GM12892 (cell line): ENCODE measurements at regions not wholly inside any gene's neighbourhood (a gene's known extent, or its start where the extent isn't known, plus 50 kb on each side); places are given as distances from the start of the nearest gene placed in this dataset.
A peak's percentile ranks its signal among the peaks of the same experiment; 100 is the strongest.

ENCODE experiments used
- DNase-seq: peaks from one replicate; pipeline ENCODE4 v3.0.0; 2011; ENCODE audit not compliant: insufficient read length
- FAIRE-seq: peaks from 2 replicates; lab custom pipeline; 2011; peaks lifted over from hg19 to GRCh38; lab: Jason Lieb, UNC
- POLR2A ChIP-seq: IDR thresholded peaks from 2 replicates; pipeline ENCODE4 v1.6.1; 2011; ENCODE audit warnings: low read depth, low read length, control low read depth
- POLR2AphosphoS5 ChIP-seq: IDR thresholded peaks from 2 replicates; pipeline ENCODE4 v1.6.1; 2011; ENCODE audit warnings: low read depth, low read length, control low read depth
- TAF1 ChIP-seq: IDR thresholded peaks from 2 replicates; pipeline ENCODE4 v1.6.1; 2011; ENCODE audit warnings: low read depth, mild to moderate bottlenecking, control low read depth, low read length, borderline replicate concordance

DNA sequence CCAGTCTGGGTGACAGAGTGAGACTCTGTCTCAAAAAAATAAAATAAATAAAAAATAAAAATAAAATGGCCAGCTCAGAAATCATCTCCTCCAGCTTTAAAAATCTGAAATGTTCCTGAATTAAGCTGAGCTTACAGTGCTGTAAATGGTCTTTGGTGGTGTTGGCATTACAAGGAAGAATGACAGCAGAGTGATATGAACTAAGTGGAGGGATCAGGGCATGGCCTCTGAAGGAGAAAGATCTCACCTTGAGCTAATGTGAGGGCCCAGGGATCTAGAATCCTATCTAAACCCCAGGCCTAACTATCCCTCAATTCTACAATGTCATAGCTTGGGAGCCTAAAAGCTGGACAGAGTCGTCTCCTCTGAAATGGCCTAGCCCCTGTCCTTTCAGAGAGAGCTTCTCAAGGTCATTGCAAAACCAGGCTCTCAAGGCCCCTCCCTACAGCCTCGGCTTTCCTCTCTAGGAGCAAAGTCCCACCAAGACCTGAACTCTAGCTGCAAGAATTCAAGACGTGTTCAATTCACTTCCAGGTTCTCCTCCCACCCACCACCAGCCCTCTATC, 345.4 kb downstream of the BUD13 start:
- no peak for TF ChIP-seq TAF1
- no peak for TF ChIP-seq POLR2AphosphoS5
- TF ChIP-seq POLR2A, result no peak
- no peak for FAIRE-seq
- DNase-seq, result no peak

DNA sequence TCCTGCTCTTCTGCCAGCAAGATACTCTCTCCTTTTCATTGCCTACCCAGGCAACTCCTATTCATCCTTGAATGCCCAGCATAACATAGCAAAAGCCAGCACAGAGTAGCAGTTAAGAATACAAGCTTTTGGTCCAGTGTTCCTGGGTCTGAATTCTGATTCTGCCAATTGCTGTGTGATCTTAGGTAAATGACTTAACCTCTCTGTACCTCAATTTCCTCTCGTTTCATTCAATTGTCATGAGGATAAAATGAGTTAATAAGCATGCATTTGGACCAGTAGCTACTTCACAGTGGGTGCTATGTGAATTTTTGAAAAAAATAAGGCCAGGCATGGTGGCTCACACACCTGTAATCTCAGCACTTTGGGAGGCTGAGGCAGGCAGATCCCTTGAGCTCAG, 346.0 kb downstream of the BUD13 start:
- no peak for TF ChIP-seq TAF1
- no peak for TF ChIP-seq POLR2AphosphoS5
- TF ChIP-seq POLR2A, result no peak
- no peak for FAIRE-seq
- no peak for DNase-seq

DNA sequence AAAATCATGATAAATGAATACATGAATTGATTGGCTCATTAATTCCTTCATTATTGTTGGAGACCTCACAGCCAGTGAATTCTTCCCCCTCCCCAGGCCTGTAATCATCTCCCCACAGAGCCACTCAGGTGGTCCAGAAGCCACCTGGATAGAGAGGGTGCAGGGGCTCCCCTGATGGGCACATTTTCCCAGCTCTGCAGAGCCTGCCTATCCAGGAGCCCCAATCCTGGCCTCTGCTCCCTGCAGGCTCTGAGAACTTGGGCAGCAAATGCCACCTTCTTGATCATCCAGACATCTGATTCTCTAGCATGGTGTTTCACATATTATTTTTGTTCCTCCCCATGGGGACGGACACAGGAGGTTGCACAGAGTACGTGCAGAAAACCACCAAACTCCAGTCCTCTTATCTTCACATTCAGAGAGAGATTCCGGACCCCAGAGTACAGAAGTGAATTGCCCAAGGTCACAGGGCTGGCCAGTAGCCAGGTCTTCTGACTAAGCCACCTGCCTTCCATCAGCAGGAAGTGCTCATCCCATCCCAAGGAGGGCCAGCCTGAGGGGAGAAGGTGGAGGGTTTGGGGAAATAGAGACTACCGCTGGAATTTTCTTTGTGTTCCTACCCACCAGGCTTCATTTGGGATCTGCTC, 348.0 kb downstream of the BUD13 start:
- DNase-seq, result no peak
- no peak for TF ChIP-seq POLR2A
- TF ChIP-seq POLR2AphosphoS5, result no peak
- no peak for TF ChIP-seq TAF1
- FAIRE-seq, result no peak

DNA sequence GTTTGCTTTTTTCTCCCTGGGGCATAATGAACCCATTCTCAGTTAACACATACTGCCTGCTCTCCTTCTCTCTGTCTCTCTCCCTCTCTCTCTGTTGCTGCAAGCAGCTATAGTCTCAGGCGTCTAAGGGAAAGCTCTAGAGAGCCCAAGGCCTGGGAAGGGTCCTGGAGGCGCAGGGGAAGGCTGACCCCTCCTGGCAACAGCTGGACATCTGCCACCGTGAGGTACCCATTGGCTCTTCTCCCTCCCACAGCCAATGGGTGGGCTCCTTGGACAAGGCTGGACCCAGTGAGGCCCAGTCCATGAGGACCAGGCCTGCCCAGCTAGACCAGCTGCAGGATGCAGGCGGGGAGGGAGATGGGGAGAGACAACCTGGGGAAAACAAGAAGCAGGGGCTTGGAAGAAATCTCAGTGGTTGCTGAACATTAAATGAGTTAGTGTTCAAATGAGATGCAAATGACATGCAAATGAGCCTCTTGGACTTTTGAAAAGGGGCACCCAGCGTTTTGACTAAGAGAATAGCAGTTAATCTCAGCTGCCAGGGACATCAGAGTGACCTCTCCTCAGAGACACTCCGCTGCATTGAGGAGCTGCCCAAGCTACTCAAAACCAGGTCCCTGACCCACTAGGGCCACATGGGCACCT, 349.7 kb downstream of the BUD13 start:
- FAIRE-seq, result no peak
- no peak for DNase-seq
- no peak for TF ChIP-seq TAF1
- no peak for TF ChIP-seq POLR2AphosphoS5
- no peak for TF ChIP-seq POLR2A

DNA sequence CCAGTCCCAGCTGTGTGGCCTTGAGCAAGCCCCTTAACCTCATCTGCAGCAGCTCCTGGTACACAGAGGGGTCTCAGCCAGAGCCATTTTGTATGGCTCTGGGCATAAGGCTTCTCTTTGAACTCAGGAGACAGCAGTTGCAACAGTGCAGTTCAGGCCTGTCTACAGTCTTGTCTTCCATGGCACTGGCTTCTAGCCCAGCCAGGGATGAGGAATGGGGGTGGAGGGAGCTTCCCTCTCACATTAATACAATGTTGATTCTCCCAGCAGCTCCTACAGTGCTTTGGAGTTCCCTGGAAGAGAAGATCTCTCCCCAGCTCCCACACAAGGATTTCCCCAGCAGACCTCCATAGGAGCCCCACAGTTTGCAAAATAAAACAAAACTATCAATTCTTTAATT, 350.2 kb downstream of the BUD13 start:
- TF ChIP-seq POLR2A, result no peak
- TF ChIP-seq POLR2AphosphoS5, result no peak
- no peak for TF ChIP-seq TAF1
- FAIRE-seq (no peak), DNase-seq (no peak)

DNA sequence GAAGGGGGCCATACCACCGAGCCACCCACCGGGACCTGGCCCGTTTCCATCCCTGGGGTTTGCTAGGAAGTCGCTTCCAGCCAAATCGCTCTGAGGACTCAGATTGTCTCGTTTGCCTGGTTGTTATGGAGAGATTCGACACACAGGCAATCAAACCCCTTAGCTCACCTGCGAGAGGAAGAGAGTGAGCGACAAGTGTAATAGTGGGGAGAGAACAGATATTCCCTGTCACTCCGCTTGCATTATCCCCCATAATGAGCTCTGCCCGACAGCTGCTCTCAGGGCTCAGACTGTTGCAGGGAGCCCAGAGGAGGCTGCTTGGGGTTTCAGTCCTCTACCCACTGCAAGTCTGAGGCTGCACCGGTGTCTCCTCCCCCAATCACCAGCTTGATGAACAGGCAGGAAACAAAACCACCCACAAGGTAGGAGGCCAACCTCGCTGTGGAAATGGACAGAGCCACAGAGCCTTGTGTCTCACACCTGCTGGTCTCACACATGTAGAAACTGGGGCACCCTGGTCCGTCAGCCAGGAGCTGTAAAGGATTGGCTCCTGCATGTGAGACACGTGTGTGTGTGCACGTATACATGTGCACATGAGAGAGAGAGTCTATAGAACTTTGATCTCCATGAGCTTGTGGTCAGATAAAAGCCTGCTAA, 351.1 kb downstream of the BUD13 start:
- no peak for TF ChIP-seq TAF1
- no peak for TF ChIP-seq POLR2A
- peak; percentile 9 for FAIRE-seq
- DNase-seq, result no peak

DNA sequence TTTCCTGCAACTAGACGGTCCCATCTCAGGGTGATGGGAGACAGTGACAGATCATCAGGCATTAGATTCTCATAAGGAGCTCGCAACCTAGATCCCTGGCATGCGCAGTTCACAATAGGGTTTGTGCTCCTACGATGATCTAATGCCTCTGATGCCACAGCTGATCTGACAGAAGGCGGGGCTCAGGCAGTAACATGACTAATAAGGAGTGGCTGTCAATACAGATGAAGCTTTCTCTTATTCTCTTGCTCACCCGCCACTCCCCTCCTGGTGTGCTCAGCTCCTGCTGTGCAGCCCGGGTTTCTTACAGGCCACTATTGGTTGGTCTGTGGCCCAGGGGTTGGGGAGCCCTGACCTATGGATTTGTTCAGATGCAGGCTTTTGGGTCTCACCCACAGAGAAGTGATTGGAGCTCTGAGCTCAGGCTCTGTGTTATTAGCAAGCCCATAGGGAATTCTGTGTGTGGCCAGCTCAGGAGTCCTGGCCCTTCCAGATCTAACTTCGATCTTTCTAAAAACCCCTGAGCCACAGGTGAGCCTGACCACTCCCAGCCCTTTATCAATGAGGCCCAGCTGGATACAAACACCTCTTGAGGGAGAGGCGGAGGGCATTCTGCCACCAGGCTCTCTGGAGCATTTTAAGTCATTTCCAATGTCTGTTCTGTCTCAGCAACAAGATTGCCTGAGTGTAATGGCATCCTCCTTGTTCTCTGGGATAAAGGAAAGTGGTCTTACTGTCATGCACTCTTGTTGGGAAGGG, 351.8 kb downstream of the BUD13 start:
- TF ChIP-seq TAF1 (no peak), POLR2AphosphoS5 (no peak), POLR2A (no peak)
- FAIRE-seq, result no peak
- no peak for DNase-seq

DNA sequence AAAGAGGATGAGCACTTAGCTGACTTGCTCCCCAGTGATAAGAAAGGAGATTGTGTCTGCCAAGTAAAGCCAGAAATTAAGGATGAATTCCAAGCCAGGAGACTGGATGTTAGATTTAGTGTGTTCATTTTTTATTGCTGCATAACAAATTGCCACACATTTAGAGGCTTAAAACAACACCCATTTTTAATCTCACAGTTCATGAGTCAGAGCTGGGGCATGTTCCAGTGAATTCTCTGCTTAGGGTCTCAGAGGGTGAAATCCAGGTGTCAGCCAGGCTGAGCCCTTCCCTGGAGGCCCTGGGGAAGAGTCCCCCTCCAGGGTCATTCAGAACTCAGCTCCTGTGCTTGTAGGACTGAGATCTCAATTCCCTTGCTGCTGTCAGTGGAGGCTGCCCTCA, 352.8 kb downstream of the BUD13 start:
- DNase-seq (no peak), FAIRE-seq (no peak)
- TF ChIP-seq POLR2AphosphoS5 (no peak), POLR2A (no peak), TAF1 (no peak)

DNA sequence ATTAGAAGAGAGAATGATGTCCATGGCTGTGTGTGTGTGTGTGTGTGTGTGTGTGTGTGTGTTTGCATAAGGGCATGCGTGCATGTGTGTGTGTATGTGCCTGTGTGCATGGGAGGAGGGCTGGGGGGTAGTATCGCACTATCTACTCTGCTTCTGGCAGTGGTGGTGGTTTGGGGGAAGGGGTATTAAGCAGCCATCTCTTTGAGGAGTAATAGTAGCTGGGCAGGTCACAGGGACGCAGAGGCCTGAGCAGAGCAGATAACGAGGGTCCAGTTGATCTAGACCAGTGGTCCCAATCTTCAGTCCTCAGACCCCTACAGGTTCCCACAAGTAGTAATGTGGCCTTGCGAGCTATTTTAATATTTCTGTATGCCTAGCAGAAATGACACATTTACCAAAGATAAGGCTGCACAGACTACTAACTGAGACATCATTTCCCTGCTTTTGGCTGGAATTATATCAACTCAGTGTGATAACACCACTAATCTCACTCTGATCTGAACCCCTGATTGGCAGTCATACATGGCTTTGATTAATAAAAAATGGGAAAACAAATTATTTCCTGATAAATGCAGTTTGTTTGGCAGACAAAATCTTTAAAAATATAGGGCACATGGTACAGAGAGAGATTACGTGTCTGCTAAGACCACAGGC, 354.3 kb downstream of the BUD13 start:
- DNase-seq (no peak), FAIRE-seq (peak; percentile 5)
- TF ChIP-seq POLR2AphosphoS5 (no peak), TAF1 (no peak), POLR2A (no peak)

DNA sequence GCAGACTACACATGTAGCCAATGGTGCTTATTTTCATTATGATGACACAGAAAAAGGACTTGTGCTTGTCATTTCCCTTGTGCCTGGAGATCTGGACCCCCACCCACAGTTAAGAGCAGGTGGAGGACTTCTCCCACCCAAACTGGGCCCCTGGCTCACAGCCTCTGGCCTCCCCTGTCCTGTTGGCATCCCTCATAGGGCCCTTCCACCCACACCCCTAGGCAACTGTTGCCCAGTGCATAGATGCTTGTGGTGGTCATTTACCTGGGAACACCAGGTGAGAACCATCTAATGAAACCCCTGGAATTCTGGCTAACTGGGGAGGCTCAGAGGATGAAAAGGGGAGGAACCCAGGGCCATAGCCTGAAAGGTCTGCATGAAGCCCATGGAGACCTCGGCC, 355.9 kb downstream of the BUD13 start:
- no peak for DNase-seq
- no peak for TF ChIP-seq POLR2AphosphoS5
- no peak for TF ChIP-seq TAF1
- TF ChIP-seq POLR2A, result no peak
- FAIRE-seq, result no peak

DNA sequence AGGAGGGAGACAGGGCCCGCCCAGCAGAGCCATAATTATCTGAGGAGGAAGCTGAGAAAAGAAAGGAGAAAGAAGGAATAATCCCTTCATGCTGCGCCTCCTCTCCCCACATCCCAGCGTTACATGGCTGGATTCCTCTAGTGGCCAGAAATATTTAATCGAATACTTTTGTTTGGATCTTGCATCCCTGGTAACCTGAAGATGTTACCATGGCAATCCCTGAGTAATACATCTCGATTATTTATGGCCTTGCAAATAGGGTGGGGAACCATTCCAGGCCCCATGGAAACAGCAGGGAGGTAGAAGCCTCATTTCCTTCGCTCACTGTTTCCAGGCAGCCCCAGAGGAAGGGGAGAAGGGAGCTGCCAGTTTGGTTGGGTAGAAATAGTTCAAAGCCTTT, 357.7 kb downstream of the BUD13 start:
- no peak for TF ChIP-seq POLR2AphosphoS5
- TF ChIP-seq POLR2A, result no peak
- TF ChIP-seq TAF1, result no peak
- FAIRE-seq (no peak), DNase-seq (no peak)

DNA sequence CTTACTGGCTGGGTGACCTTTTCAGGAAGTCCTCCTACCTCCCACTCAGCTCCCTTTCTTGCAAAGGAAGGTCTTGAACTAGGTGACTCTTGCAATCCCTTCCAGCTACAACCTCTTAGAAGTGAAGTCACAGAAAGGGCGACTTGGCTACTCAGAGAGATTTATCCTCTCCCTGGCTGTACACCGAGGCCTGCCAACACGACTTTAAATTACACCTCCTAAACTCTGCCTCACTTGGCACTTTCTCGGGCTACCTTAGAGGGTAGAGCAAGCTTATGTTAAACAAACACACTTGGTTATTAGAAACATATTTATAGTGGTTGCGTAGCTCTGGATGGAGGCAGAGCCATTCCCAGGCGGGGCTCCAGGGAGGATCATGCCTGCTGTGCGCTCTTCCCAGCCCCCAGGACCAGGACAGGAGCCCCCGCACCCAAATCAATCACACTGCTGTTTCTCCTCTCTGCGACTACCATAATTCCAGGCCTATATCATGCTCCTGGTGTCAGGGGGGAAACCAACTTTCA, 358.4 kb downstream of the BUD13 start:
- no peak for DNase-seq
- TF ChIP-seq POLR2A, result no peak
- no peak for TF ChIP-seq POLR2AphosphoS5
- TF ChIP-seq TAF1, result no peak
- FAIRE-seq, result no peak
